ENCODE measurements at regions not wholly inside any gene's neighbourhood (a gene's known extent, or its start where the extent isn't known, plus 50 kb on each side); places are given as distances from the start of the nearest gene placed in this dataset.

DNA sequence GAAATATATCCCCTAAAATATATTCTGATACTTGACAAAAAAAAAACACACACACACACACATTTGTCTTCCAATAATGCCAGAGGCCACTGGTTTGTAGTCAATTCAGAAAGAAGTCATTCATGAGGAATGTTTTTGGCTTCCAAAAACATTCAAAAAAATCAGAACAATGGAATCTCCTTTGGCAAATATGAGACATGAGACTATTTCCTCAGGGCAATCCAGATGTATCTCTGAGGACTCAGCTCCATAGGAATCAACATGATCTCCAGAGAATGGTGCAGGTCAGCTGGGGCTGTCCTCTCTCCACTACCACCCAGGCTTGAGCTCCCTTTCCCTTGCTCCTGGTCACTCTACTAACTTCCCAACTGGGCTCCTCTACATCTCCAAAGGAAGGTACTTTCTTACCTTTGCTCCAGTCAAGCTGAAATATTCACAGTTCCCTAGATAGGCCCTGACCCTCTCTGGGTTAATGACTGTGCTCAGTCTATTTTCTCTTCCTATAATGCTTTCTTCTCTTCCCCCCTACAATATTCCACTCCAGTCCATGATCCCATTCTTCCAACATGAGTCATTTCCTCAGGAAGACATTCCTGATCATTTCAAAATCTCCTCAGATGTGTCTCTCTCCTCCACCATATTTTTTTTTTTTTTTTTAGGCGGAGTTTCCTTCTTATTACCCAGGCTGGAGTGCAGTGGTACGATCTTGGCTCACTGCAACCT, 145.3 kb downstream of the C1D start:
- no peak for DNase-seq
- no peak overlapping the region for H3K4me3 Mint-ChIP-seq
- H3K36me3 Mint-ChIP-seq (ENCODE audit: low read depth): no peaks in the 10 kb centered on the region
- intact Hi-C loops (cut with micrococcal nuclease): no loop called here
- H3K4me1 Mint-ChIP-seq: no peaks in the 10 kb centered on the region
- H3K27me3 Mint-ChIP-seq: no peaks in the 10 kb centered on the region
- no peaks in the 10 kb centered on the region for H3K9me3 Mint-ChIP-seq
- no peak overlapping the region for H3K27ac Mint-ChIP-seq

DNA sequence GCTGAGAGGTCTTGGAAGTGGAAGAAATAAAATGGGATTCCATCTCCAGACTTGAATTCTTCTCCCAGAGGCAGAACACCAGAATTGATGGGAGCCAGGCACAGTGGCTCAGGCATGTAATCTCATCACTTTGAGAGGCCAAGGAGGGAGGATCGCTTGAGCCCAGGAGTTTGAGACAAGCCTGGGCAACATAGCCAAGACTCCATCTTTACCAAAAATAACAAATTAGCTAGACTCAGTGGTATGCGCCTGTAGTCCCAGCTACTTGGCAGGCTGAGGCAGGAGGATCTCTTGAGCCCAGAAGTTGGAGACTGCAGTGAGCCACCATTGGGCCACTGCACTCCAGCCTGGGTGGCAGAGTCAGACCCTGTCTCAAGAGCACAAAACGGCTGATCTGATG, 144.3 kb downstream of the C1D start:
- Mint-ChIP-seq H3K4me3 (no peak overlapping the region), H3K27me3 (no peaks in the 10 kb centered on the region), H3K27ac (no peak overlapping the region), H3K36me3 (ENCODE audit: low read depth) (no peaks in the 10 kb centered on the region), H3K9me3 (no peaks in the 10 kb centered on the region), H3K4me1 (no peaks in the 10 kb centered on the region)
- no peak for DNase-seq
- intact Hi-C loops (cut with micrococcal nuclease): no loop called here

- H3K4me1 Mint-ChIP-seq: no peaks in the 10 kb centered on the region
- no peak overlapping the region for H3K27ac Mint-ChIP-seq
- H3K36me3 Mint-ChIP-seq (ENCODE audit: low read depth): no peaks in the 10 kb centered on the region
- intact Hi-C loops (cut with micrococcal nuclease): no loop called here
- no peaks in the 10 kb centered on the region for H3K9me3 Mint-ChIP-seq
- no peak for DNase-seq
- no peak overlapping the region for H3K4me3 Mint-ChIP-seq
- no peaks in the 10 kb centered on the region for H3K27me3 Mint-ChIP-seq
Observed at GRCh38 chr2:67919490-67919889, 143.3 kb downstream of the C1D start.

- H3K9me3 Mint-ChIP-seq: no peaks in the 10 kb centered on the region
- no peak for DNase-seq
- no peak overlapping the region for H3K4me3 Mint-ChIP-seq
- H3K27ac Mint-ChIP-seq: no peak overlapping the region
- no peaks in the 10 kb centered on the region for H3K4me1 Mint-ChIP-seq
- H3K27me3 Mint-ChIP-seq: no peaks in the 10 kb centered on the region
- H3K36me3 Mint-ChIP-seq (ENCODE audit: low read depth): no peaks in the 10 kb centered on the region
- intact Hi-C loops (cut with micrococcal nuclease): no loop called here
Observed at GRCh38 chr2:67922080-67922785, 140.6 kb downstream of the C1D start.

DNA sequence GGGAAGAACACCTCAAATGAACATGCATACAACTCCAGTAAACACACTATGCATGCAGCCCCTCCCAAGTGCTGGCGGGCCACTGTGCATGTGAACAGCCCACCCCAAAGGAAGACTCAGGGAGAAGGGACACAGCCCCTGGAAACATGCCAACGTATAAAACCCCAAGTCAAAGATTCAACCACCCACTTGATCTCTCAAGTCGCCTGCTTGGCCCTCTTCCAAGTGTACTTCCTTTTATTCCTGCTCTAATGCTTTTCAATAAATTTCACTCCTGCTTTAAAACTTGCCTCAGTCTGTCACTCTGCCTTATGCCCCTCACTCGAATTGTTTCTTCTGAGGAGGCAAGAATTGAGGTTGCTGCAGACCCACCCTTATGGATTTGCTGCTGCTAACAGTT, 139.1 kb downstream of the C1D start:
- no peaks in the 10 kb centered on the region for H3K27me3 Mint-ChIP-seq
- no peak overlapping the region for H3K4me3 Mint-ChIP-seq
- H3K27ac Mint-ChIP-seq: no peak overlapping the region

GRCh38 chr2:67927501-67927900, 135.3 kb downstream of the C1D start:
- intact Hi-C loops (cut with micrococcal nuclease): no loop called here
- no peak for DNase-seq
- H3K27ac Mint-ChIP-seq: no peak overlapping the region
- no peaks in the 10 kb centered on the region for H3K27me3 Mint-ChIP-seq
- H3K36me3 Mint-ChIP-seq (ENCODE audit: low read depth): no peaks in the 10 kb centered on the region
- no peaks in the 10 kb centered on the region for H3K4me1 Mint-ChIP-seq
- H3K4me3 Mint-ChIP-seq: no peak overlapping the region
- H3K9me3 Mint-ChIP-seq: no peaks in the 10 kb centered on the region

More for the DNA sequence above, 139.1 kb downstream of the C1D start:
- Mint-ChIP-seq H3K4me1 (no peaks in the 10 kb centered on the region), H3K36me3 (ENCODE audit: low read depth) (no peaks in the 10 kb centered on the region), H3K9me3 (no peaks in the 10 kb centered on the region)
- intact Hi-C loops (cut with micrococcal nuclease): no loop called here
- DNase-seq: no peak

- intact Hi-C loops (cut with micrococcal nuclease): no loop called here
- no peak overlapping the region for H3K4me3 Mint-ChIP-seq
- H3K36me3 Mint-ChIP-seq (ENCODE audit: low read depth): no peaks in the 10 kb centered on the region
- no peaks in the 10 kb centered on the region for H3K4me1 Mint-ChIP-seq
- no peak for DNase-seq
- H3K9me3 Mint-ChIP-seq: no peaks in the 10 kb centered on the region
- H3K27me3 Mint-ChIP-seq: no peaks in the 10 kb centered on the region
- no peak overlapping the region for H3K27ac Mint-ChIP-seq
Observed at GRCh38 chr2:67930156-67930555, 132.6 kb downstream of the C1D start.

GRCh38 chr2:67936969-67937368, 125.8 kb downstream of the C1D start:
- Mint-ChIP-seq H3K4me3 (no peak overlapping the region), H3K4me1 (no peaks in the 10 kb centered on the region), H3K27ac (no peak overlapping the region), H3K27me3 (no peaks in the 10 kb centered on the region), H3K9me3 (peaks cover 6% of the 10 kb centered on the region), H3K36me3 (ENCODE audit: low read depth) (no peaks in the 10 kb centered on the region)
- intact Hi-C loops (cut with micrococcal nuclease): no loop called here
- DNase-seq: no peak

DNA sequence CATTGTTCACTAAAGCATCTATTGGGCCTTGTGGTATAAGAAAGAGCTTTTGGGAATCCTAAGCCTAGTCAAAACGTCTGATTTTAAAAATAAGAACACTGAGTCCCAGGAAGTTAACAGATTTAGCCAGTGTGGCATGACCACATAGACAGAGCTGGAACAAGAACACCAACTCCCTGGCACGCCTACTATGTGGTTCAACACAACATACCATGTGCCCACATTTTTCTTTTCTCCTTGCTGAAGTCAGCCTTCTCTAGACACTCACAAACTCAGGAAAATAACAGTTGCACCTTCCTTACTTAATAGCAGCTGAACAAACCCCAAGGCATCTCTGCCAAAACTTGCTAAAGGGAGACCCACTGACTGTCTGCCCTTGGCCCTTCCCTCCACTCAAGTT, 124.8 kb downstream of the C1D start:
- H3K9me3 Mint-ChIP-seq: peaks cover 13% of the 10 kb centered on the region

GRCh38 chr2:67945056-67945455, 117.7 kb downstream of the C1D start:
- no peak overlapping the region for H3K27ac Mint-ChIP-seq
- H3K36me3 Mint-ChIP-seq (ENCODE audit: low read depth): no peaks in the 10 kb centered on the region
- no peak overlapping the region for H3K4me3 Mint-ChIP-seq
- no peaks in the 10 kb centered on the region for H3K4me1 Mint-ChIP-seq
- H3K27me3 Mint-ChIP-seq: no peaks in the 10 kb centered on the region
- intact Hi-C loops (cut with micrococcal nuclease): no loop called here
- no peak for DNase-seq
- peaks cover 6% of the 10 kb centered on the region for H3K9me3 Mint-ChIP-seq

More for the DNA sequence above, 124.8 kb downstream of the C1D start:
- no peaks in the 10 kb centered on the region for H3K36me3 Mint-ChIP-seq (ENCODE audit: low read depth)
- no peaks in the 10 kb centered on the region for H3K27me3 Mint-ChIP-seq
- intact Hi-C loops (cut with micrococcal nuclease): no loop called here
- H3K4me3 Mint-ChIP-seq: no peak overlapping the region
- no peak overlapping the region for H3K27ac Mint-ChIP-seq
- no peak for DNase-seq
- H3K4me1 Mint-ChIP-seq: no peaks in the 10 kb centered on the region

DNA sequence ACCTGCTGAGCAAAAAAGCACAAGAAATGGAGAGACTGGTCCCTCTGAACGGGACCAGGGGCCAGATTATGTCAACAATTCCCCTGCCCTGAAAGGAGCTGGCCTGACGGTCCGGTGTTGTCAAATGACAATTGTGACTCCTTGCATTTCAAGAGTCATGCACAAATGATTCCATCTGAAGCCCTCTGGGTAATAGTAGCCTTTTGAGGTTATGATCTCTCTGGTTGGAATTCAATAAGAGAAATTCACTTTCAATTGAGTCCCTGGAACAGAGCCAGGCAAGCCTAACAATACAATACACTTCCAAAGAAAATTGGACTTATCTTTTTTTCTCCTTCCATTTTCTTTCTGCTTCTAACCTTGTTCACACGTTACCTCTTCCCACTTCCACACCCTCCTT, 116.9 kb downstream of the C1D start:
- Mint-ChIP-seq H3K36me3 (ENCODE audit: low read depth) (no peaks in the 10 kb centered on the region), H3K4me3 (no peak overlapping the region), H3K27me3 (no peaks in the 10 kb centered on the region), H3K4me1 (peaks cover 2% of the 10 kb centered on the region), H3K27ac (no peak overlapping the region), H3K9me3 (peaks cover 6% of the 10 kb centered on the region)
- DNase-seq: no peak
- intact Hi-C loops (cut with micrococcal nuclease): no loop called here

DNA sequence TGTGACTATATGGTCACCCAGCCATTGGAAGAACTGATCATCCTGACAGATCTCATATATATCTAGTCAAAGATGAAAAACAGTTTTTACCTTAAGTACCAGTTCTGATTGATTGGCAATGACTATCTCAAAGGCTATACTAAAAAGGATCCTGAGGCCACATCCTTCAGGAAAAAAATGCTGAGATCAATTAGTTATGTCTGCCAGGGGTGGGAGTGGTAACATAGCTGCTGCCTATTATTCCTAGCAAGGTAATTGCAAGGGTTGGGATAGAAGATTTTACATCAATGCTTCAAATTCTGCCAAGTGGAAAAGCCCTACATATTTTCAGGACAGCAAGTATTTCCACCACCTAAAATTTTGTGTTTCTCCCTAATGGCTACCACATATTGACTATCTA, 114.7 kb downstream of the C1D start:
- Mint-ChIP-seq H3K4me3 (no peak overlapping the region), H3K9me3 (no peaks in the 10 kb centered on the region), H3K27ac (no peak overlapping the region), H3K27me3 (no peaks in the 10 kb centered on the region), H3K4me1 (peaks cover 3% of the 10 kb centered on the region), H3K36me3 (ENCODE audit: low read depth) (no peaks in the 10 kb centered on the region)
- intact Hi-C loops (cut with micrococcal nuclease): no loop called here
- no peak for DNase-seq

- no peak overlapping the region for H3K4me3 Mint-ChIP-seq
- H3K4me1 Mint-ChIP-seq: peaks cover 3% of the 10 kb centered on the region
- H3K9me3 Mint-ChIP-seq: no peaks in the 10 kb centered on the region
- no peak overlapping the region for H3K27ac Mint-ChIP-seq
- peaks cover 2% of the 10 kb centered on the region for H3K27me3 Mint-ChIP-seq
- intact Hi-C loops (cut with micrococcal nuclease): no loop called here
- H3K36me3 Mint-ChIP-seq (ENCODE audit: low read depth): no peaks in the 10 kb centered on the region
- DNase-seq: no peak
Observed at GRCh38 chr2:67948506-67948905, 114.3 kb downstream of the C1D start.

- H3K4me3 Mint-ChIP-seq: no peak overlapping the region
- intact Hi-C loops (cut with micrococcal nuclease): no loop called here
- DNase-seq: no peak
- no peaks in the 10 kb centered on the region for H3K36me3 Mint-ChIP-seq (ENCODE audit: low read depth)
- H3K4me1 Mint-ChIP-seq: peaks cover 3% of the 10 kb centered on the region
- H3K27ac Mint-ChIP-seq: no peak overlapping the region
- no peaks in the 10 kb centered on the region for H3K9me3 Mint-ChIP-seq
- H3K27me3 Mint-ChIP-seq: peaks cover 2% of the 10 kb centered on the region
Observed at GRCh38 chr2:67950018-67950417, 112.8 kb downstream of the C1D start.

- intact Hi-C loops (cut with micrococcal nuclease): no loop called here
- no peak overlapping the region for H3K27ac Mint-ChIP-seq
- peaks cover 2% of the 10 kb centered on the region for H3K27me3 Mint-ChIP-seq
- H3K9me3 Mint-ChIP-seq: no peaks in the 10 kb centered on the region
- no peaks in the 10 kb centered on the region for H3K36me3 Mint-ChIP-seq (ENCODE audit: low read depth)
- no peak overlapping the region for H3K4me3 Mint-ChIP-seq
- no peak for DNase-seq
- peaks cover 3% of the 10 kb centered on the region for H3K4me1 Mint-ChIP-seq
Observed at GRCh38 chr2:67950919-67951318, 111.9 kb downstream of the C1D start.

Measured in activated CD4-positive, alpha-beta T cell treated with anti-CD3 and anti-CD28 coated beads, Interleukin-2, amount 10 ng/mL, durations not matched to agents 24 days and 14 days (primary cell).